IPS-15b (cell line): ENCODE measurements at regions not wholly inside any gene's neighbourhood (a gene's known extent, or its start where the extent isn't known, plus 50 kb on each side); places are given as distances from the start of the nearest gene placed in this dataset.
"Not testable (repeated sequence)": the region's sequence is repeated elsewhere in the genome, so short reads cannot be mapped to it uniquely, and the experiment has no call there.

Source experiments
- H3K27me3 ChIP-seq: one replicate; pipeline ENCODE4 v1.6.1; 2013; ENCODE audit warnings: low read length; ENCODE audit not compliant: control insufficient read depth, insufficient read depth
- H3K36me3 ChIP-seq: one replicate; pipeline ENCODE4 v1.6.1; 2013; ENCODE audit warnings: low read length; ENCODE audit not compliant: control insufficient read depth, insufficient read depth
- H3K4me1 ChIP-seq: one replicate; pipeline ENCODE4 v1.6.1; 2013; ENCODE audit warnings: mild to moderate bottlenecking, low read length; ENCODE audit not compliant: control insufficient read depth, insufficient read depth
- H3K4me3 ChIP-seq: one replicate; pipeline ENCODE4 v1.5.1; 2013; ENCODE audit warnings: low read depth, low read length
- H3K9ac ChIP-seq: one replicate; pipeline ENCODE4 v1.6.1; 2013; ENCODE audit warnings: low read depth, mild to moderate bottlenecking, low read length
- H3K9me3 ChIP-seq: one replicate; pipeline ENCODE4 v1.6.1; 2013; ENCODE audit warnings: mild to moderate bottlenecking, low read length; ENCODE audit not compliant: control insufficient read depth, insufficient read depth

DNA sequence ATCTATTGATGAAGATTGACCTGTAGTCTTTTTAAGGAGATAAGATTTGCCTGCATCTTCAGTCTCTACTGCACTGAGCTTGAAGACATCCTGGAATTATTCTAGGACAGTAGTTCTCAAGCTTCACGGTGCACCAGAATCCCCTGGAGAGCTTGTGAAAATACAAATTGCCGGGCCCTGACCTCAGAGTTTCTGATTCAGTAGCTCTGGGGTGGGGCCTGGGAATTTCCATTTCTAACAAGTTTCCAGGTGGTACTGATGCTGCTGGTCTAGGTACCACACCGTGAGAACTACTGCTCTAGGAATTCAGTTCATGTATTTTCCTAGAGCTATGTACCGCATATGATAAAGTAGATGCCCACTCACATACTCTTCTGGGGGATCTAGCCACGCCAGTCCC is 246.1 kb downstream of the HS3ST3B1 start:
- H3K9me3 ChIP-seq, result no peaks in the 10 kb centered on the region
- no peaks in the 10 kb centered on the region for H3K27me3 ChIP-seq
- no peak overlapping the region for H3K4me3 ChIP-seq
- no peaks in the 10 kb centered on the region for H3K36me3 ChIP-seq
- H3K4me1 ChIP-seq, result peaks cover 3% of the 10 kb centered on the region
- no peak overlapping the region for H3K9ac ChIP-seq

DNA sequence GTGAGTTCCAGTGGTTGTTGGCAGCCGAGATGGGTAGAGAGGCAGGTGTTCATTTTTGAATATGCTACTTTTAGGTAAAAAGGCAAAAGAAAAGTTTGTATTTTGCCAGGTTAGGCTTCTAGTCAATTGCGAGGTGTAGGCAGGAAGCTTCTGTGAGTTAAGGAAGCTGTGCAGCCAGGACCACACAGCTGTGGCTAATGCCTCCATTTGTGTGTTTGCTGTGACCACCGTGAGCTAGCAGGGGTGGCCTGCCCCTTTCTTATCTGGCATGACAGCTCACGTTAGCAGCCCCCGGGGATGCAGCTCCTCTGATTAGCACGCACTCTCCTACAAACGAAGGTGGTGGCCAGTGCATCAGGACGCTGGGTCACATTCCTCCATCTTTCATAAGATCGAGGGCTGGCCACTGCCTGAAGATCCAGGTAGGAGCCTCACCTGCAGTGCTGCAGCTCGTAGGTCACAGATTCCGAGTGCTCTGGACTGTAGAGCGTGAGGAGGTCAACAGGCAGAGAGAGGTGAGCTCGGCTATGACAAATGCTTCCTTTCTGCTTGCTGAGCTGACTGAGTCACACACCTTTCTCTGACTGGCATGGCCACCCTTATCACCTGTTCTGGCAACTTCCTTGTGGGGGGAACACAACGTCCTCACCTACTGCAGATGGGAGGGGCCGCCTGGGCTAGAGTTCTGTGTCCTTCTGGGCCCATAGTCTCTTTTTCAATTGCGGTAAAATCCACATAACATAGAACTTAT is 244.4 kb downstream of the HS3ST3B1 start:
- Histone ChIP-seq H3K9me3 (no peaks in the 10 kb centered on the region), H3K27me3 (no peaks in the 10 kb centered on the region), H3K9ac (no peak overlapping the region), H3K4me3 (no peak overlapping the region), H3K4me1 (peaks cover 3% of the 10 kb centered on the region), H3K36me3 (no peaks in the 10 kb centered on the region)

DNA sequence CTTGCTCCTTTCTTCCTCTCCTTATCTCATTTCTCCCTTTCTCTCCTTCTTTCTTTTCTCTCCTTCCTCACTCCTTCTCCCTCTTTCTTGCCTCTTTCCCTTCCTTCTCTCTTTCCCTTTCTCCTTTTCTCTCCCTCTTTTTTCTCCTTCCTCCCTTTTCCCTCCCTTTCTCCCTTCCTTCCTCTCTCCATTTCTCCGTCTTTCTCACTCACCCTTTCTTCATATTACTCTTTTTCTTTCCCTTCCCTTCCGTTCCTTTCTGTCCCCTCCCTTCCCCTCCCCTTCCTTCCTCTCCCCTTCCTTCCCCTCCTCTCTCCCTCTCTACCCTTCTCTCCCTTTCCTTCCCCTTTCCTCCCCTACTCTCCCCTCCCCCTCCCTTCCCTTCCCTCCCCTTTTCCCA is 240.8 kb downstream of the HS3ST3B1 start:
- Histone ChIP-seq H3K27me3 (no peaks in the 10 kb centered on the region), H3K36me3 (no peaks in the 10 kb centered on the region), H3K4me1 (peaks cover 3% of the 10 kb centered on the region)

DNA sequence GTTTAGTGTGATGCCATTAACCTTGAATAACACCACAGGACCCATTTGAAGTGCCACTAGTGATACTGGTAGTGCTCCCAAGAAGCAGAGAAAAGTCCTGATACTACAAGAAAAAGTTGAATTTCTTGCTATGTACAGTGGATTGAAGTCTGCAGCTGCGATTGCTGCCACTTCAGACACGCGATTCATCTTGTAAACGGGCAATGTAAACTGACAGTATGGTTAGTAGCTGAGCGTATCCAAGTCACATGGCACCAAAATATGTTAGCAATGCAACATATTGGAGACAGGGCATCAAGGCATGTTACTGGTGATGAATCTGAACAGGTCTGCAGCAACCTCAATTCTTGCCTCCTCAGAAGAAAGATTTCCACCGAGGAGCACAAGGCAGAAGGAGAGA is 238.9 kb downstream of the HS3ST3B1 start:
- no peaks in the 10 kb centered on the region for H3K9me3 ChIP-seq
- H3K27me3 ChIP-seq, result no peaks in the 10 kb centered on the region
- no peak overlapping the region for H3K4me3 ChIP-seq
- H3K36me3 ChIP-seq, result no peaks in the 10 kb centered on the region
- no peaks in the 10 kb centered on the region for H3K4me1 ChIP-seq
- H3K9ac ChIP-seq, result no peak overlapping the region

More for the DNA sequence above, 240.8 kb downstream of the HS3ST3B1 start:
- no peak overlapping the region for H3K9ac ChIP-seq
- no peaks in the 10 kb centered on the region for H3K9me3 ChIP-seq
- H3K4me3 ChIP-seq, result no peak overlapping the region

DNA sequence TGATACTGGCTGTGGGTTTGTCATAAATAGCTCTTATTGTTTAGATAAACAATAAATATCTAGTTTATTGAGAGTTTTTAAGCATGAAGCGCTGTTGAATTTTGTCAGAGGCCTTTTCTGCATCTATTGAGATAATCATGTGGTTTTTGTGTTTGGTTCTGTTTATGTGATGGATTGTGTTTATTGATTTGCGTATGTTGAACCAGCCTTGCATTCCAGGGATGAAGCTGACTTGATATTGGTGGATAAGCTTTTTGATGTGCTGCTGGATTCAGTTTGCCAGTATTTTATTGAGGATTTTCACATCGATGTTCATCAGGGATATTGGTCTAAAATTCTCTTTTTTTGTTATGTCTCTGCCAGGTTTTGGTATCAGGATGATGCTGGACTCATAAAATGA is 231.4 kb downstream of the HS3ST3B1 start:
- H3K9me3 ChIP-seq, H3K4me1 ChIP-seq, H3K27me3 ChIP-seq, H3K9ac ChIP-seq, H3K4me3 ChIP-seq, H3K36me3 ChIP-seq: not testable (repeated sequence)

DNA sequence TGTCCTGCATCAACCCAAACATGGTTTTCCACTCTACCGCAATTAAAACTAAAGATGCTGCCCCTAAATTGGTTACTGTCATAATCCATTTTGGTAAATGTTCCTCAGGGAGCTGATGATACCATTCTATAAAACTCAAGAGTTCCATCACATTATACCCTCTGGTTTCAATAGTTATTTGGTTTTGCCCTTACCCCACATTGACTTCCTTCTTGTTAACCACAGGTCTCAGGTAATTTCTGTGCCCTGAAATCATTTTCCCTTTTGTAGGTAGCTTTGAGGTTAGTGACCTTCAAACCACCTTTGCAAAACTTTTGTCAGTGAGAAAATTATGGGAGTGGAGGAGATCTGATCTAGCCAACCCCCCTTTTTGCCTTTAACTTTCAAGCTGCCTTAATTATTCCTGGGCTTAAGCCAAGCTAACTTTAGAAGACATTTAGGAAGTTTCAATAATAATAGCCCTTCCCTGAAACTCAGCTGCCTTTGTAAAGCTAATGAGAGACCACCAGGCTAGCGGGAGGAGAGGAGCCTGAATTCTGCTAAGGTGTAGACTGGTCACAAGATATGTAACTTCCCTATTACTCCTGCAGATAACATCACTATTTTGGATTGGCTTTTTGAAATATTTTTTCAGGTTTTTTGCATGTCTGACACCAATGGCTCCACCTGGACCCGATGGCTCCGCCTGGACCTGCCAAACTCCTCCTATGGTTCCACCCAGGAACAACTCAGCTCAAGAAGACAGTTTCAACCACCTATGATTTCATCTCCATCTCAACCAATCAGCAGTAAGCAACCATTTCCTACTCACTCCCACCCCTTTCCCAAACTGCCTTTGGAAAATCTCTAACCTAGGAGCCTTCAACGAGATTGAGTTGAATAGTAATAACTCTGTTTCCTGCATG is 224.9 kb downstream of the HS3ST3B1 start:
- peak overlapping the region; percentile 6 for H3K4me3 ChIP-seq
- H3K36me3 ChIP-seq, result no peaks in the 10 kb centered on the region
- peaks cover 24% of the 10 kb centered on the region for H3K4me1 ChIP-seq
- no peaks in the 10 kb centered on the region for H3K9me3 ChIP-seq
- no peak overlapping the region for H3K9ac ChIP-seq
- H3K27me3 ChIP-seq, result no peaks in the 10 kb centered on the region

DNA sequence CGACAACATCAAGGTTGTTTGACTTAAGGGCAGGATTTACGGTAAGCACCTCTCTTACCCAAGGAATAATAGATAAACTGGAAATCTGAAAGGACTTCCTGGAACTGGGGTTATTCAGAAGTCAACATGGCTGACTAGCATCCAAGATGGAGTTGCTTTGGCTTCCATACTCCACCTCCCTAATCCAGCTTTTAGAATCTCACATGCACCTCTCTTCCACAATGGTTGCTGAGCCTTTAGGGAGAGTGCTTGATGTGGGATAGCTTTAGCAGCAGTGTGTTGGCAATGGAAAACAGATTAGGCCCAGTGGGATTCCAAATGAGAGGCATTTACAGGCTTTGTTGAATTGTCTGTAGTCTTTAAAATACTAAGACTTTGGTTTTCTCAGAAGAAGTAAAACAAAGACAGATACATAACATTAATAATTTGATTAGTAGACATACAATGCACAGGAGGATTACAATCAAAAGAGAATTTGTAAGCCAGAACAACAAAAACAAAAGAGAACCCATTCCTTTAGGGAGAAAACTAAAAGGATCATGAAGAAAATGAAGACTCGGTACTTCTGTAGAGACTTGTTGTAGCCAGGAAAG is 222.0 kb downstream of the HS3ST3B1 start:
- H3K9ac ChIP-seq, result no peak overlapping the region
- no peaks in the 10 kb centered on the region for H3K27me3 ChIP-seq
- no peaks in the 10 kb centered on the region for H3K9me3 ChIP-seq
- H3K4me1 ChIP-seq, result peaks cover 24% of the 10 kb centered on the region
- H3K4me3 ChIP-seq, result no peak overlapping the region
- no peaks in the 10 kb centered on the region for H3K36me3 ChIP-seq

DNA sequence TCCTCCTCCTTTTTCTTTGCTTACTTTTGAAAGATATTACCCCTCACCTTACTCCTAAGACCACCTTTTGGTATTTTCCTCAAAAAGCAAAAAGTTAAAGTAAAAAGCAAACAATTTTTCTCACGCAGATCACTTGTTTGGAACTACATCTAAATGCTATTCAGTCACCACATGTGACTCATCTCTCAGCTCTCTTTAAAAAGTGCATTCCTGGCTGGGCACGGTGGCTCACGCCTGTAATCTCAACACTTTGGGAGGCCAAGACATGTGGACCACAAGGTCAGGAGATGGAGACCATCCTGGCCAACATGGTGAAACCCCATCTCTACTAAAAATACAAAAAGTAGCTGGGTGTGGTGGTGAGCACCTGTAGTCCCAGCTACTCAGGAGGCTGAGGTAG is 218.0 kb downstream of the HS3ST3B1 start:
- H3K27me3 ChIP-seq, H3K4me3 ChIP-seq, H3K36me3 ChIP-seq, H3K9ac ChIP-seq, H3K9me3 ChIP-seq: not testable (repeated sequence)
- peaks cover 19% of the 10 kb centered on the region for H3K4me1 ChIP-seq

DNA sequence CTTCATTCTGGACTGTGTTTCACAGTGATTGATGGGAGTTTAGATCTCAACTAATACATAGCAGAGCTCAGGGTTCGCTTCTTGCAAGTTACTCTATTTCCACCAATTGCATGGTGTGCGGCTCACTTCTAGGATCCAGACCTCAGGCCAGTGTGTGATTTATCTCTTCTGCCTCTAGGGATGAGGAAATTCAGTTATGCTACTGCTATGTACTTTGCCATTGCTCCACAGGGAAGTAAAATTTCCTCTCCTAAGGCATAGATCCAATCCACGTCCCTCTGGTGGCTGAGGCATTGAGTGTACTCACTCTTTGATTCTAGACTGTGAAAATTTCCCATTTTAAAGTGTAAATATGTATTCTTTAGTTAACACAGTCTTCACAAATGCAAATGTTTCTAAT is 214.1 kb downstream of the HS3ST3B1 start:
- Histone ChIP-seq H3K4me1 (peaks cover 19% of the 10 kb centered on the region), H3K36me3 (no peaks in the 10 kb centered on the region), H3K27me3 (no peaks in the 10 kb centered on the region), H3K9ac (no peak overlapping the region), H3K4me3 (no peak overlapping the region), H3K9me3 (no peaks in the 10 kb centered on the region)

DNA sequence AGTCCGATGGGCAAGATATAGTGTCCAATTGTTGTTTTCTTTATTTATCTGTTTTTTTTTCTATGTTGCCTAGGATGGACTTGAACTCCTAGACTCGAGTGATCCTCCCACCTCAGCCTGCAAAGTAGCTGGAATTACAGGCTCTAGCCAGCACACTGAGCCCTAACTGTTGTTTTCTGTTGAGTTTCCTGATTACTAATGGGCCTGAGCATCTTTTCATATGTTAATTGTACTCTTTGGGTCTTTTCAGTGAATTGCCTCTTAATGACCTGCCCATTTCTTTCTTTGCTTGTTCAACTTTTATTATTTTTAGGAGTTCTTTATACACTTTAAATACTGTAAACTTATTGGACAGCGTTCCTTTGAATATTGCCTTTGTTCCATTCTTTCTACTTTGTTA is 213.0 kb downstream of the HS3ST3B1 start:
- H3K36me3 ChIP-seq, result no peaks in the 10 kb centered on the region

DNA sequence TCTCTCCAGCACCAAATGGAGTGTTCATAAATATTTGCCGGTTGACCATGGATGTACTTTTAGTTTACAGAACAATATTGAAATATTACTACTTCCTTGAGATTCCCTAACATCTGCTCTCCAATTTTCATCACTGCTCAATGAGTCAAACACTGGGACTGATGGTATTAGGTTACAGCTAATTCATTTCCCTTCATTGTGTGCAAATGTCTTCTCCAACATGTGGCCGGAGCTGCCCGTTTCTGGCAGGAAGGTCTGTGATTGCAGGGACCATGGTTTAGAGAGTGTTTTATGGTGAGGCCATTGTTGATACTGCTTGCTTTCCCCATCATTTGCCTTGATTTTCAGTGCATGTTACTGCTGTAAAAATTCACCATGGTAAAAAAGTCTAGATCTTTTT is 209.3 kb downstream of the HS3ST3B1 start:
- H3K27me3 ChIP-seq, result no peaks in the 10 kb centered on the region
- no peaks in the 10 kb centered on the region for H3K36me3 ChIP-seq

More for the DNA sequence above, 213.0 kb downstream of the HS3ST3B1 start:
- no peak overlapping the region for H3K4me3 ChIP-seq
- no peak overlapping the region for H3K9ac ChIP-seq
- H3K4me1 ChIP-seq, result peaks cover 19% of the 10 kb centered on the region
- no peaks in the 10 kb centered on the region for H3K27me3 ChIP-seq
- H3K9me3 ChIP-seq, result no peaks in the 10 kb centered on the region

More for the DNA sequence above, 209.3 kb downstream of the HS3ST3B1 start:
- H3K9ac ChIP-seq, result no peak overlapping the region
- H3K9me3 ChIP-seq, result no peaks in the 10 kb centered on the region
- H3K4me1 ChIP-seq, result peaks cover 17% of the 10 kb centered on the region
- no peak overlapping the region for H3K4me3 ChIP-seq
